Left kidney (tissue), 1 donor: ENCODE measurements at regions not wholly inside any gene's neighbourhood (a gene's known extent, or its start where the extent isn't known, plus 50 kb on each side); places are given as distances from the start of the nearest gene placed in this dataset.
"Not testable (repeated sequence)": the region's sequence is repeated elsewhere in the genome, so short reads cannot be mapped to it uniquely, and the experiment has no call there.

Experiments
- DNase-seq: peaks from one replicate; pipeline ENCODE4 v3.0.0-alpha.2; 2013

DNA sequence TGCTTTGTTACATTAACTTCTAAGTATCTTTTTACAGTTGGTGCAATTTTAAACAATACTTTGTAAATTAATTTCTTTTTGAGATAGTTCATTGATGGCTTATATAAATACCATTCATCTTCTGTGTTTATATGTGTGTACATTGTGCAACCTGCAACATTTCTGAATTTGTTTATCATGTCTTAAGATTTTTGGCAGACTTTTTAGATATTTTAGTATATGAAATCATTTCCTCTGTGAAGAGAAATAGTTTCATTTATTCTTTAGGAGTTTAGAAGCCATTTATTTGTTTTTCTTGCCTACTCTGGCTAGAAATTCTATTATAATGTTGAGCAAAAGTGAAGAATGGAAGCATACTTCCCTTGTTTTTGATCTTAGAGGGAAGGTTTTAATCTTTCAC, 337.8 kb upstream of the DSEL start:
- DNase-seq, result no peak

DNA sequence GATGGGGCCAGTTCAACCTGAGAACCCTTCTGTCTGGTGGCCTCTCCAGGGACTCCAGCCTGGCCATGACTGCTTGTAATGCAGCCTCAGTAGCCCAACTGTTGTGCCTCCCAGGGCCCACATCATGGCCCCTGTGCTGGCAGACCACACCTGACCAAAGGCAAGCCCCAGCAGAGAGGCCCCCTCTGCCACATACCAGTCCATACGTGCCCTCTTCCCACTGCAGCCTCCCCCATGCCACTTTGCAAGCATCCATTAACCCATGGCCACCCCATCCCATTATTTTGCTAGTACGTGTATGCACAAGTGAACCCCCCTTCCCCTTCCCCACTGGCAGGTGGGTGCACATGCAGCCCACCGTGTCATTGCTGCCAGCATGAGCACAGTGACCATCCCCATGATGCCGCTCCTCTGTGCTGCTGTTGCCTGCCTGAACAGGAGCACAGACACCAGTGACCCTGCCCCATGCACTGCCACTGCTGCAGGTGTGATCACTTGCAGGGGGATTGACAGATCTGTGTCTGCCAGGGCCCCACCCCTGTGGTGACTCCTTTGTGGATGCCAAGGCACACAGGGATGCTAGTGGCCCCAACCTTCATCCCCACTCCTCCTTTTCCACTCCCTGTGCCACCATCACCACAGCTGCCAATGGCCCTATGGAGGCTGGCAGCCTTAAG, 330.0 kb upstream of the DSEL start:
- no peak for DNase-seq

DNA sequence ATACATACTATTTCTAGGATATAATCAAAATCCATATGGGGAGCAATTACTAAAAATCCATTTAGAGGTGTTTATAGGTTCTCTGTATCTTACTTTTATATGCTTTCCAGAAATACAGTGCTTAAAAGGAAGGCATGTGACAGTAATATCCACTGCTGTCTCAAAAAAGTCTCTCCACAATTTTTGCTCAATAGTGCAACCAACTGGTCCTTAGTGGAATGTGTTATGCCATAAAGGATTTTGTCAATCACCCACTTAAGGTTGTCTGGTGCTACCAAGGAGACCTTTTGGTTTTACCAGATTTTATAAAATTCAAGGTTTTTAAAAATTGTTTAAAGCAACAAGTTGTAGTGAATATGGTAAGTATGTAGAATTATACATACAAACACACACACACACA, 328.5 kb upstream of the DSEL start:
- no peak for DNase-seq

DNA sequence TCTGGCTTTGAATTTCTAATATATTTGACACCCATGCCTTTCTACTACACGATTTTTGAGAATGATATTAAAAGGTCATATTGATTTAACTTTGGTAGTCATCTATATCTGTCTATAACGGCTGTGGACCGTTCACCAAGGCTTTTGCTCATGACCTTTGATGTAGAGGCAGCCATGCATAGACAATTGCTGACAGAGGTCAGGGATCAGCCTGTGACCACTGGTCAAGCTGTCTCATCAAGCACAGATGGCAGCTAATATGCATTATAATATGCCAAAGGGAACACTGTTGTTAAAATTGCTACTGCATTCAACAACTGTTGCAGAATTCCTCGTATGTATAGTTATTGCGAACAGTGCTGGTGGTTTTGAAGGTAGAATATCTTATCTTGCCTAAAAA, 323.9 kb upstream of the DSEL start:
- DNase-seq, result no peak

DNA sequence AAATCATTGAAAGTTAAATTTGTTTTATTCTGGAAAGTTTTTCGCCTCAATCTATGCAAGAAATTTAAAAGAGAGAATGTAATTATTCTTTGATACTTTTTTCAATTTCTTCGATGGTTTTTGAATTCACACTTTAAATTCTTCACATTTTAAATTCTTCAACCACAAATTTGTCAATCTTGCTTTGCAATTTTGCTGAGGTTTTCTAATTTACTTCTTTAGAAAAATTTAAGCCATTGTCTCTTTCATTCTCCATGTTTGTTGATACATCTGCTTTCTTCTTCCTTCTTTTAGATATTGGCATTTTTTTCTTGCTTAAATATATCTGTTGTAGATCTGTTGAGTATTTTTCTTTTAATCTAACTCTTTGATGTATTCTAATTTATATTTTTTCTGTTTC, 301.9 kb upstream of the DSEL start:
- DNase-seq, result no peak

DNA sequence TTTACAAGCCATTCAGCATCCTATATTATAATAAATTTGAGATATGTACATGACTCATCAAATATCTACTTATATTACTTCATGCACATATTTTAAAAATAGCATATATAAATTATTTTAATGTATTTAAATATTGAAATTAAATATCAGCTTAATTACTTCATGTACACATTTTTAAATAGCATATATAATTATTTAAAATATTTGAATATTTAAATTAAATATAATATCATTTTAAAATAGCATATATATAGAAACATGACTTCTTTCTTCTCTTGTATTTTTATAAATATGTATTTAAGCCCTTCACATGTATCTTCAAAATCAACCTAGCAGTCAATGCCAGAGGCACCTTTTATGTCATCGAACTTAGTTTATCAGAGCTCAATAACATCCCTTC, 298.8 kb upstream of the DSEL start:
- DNase-seq, result no peak

DNA sequence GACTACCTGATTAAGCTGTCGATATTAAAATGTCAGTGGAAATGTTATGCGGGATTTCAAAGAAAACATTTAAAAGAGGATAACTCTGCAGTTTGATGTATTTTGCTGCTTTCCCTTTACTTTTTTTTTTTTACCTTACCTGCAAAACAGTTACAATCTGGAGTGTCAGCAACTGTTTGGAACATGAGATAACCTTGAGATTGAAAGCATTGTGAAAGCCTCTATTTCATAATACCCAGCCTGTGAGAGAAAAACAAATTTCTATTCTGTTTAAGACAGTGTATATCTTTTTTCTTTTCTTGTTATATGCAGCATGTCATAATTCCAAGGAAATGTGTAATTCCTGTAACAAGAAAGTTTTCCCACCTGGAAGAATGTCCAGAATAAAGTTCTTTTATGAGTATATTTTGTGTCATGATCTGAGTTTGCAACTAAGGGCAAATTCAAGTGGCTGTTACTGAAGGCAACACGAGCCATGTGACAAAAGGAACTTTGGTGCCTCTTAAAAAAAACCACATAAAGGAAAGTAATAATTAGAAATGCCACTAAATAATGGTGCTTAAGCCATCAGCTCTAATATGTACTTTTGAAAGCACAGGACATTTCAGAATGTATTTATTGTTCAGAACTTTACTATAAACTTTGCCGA, 297.0 kb upstream of the DSEL start:
- no peak for DNase-seq

DNA sequence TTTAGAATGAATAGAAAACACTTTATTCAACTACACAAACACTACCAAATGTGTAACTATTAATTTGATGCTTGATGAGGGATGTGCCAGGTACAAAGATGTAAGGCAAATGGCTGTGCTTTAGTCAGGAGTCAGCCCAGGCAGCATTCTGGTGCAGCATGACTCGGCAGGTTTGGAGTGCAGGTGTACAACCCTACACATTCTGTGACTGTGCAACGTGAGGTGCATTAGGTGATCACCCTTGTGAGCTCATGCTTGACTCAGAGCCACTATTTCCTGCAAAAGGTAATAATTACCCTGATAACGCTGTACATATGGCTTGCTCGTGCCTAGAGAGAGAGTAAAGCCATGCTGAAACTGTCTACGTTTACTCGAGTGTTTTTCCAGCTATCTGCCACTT, 288.7 kb upstream of the DSEL start:
- DNase-seq, result no peak

DNA sequence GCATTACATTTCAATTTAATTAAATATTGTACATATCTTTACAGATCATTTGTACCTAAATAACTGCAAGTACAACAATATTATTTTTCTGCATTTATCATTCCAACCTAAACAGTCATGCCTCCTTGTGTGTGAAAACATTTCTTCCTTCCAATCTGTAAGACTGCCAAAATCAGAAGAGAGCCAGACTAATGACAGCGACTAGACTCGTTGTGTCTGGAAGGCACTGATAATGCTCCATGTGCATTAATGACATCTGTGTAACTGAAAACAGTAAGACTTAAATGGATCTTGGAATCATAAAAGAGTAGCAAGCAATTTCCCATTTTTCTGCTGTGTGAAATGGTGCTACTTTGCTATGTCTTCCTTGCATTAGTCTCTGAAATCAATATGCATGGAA, 278.0 kb upstream of the DSEL start:
- no peak for DNase-seq

DNA sequence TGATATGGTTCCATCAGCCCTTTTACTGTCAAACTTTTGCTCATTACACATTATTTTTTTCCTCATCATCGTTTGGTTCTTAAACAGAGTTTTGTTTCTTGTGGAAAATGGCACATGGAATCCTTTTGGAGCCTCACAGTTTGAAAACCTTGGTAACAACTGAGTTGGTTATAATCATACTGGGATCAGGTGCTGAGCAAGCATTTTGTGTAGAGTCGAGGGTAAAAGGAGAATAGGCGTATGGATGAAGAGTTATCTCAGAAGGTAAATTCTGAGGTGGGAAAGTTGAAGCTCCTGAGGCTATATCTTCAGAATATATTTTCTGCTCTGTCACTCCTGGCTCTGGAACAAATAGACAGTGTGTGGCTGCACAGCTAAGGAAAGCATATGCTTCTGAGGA, 274.0 kb upstream of the DSEL start:
- DNase-seq, result no peak

DNA sequence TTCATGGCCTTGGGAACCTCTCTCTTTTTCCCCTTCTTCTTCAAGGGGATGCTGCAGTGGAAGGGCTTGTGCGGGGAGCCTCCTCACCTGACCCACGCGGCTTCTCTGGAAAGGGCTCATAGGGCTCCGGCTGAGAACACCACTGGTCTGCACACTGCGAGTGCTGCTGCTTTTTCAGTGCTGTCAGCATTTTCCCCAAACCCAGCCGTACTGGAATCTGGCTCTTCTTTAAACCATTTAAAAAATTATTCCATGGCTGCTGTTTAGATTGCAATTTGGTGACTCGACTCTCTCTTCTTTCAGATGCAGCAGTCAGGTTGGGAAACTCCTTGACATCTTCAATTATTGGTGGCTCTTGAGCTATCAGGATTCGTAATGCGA, 272.6 kb upstream of the DSEL start:
- no peak for DNase-seq

DNA sequence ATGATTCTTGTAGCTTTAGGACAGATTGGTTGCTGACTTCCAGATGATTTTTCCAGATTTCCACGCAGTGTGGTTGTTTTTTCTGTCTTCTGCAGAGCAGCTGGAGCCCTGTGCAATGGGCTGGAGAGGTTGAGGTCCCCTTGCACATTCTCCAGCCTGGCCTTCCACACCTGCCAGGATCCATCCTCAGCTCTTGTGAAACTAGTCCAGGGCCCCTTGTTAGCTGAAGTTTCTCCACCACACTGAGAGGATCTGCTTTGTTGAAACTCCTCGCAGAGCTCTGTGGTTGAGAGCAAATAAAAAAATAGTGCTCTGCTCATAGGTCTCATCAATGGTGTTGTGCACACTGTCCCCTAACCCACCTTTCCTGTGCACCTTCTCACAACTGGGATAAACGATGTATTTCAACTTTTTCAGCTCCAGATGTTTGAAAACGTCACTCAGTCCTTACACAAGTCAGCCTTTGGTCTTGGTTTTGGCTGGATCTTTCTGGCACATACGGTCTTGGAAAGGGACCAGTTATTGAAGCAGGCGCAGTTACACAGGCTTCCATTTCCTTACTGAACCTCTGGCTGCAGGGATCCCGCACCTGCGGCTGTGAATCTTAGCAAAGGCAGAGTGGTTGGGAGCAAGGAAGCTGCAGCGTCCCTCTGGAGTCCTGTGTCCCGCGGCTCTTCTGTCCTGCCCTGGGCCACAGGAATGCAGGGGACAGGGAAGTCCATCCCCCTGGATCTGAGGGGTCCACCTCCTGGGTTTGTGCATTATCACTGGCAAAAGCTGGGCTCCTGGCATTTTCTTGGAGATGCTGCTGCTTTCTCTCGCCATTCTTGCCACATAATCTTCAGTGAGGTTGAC, 272.0 kb upstream of the DSEL start:
- DNase-seq, result no peak

DNA sequence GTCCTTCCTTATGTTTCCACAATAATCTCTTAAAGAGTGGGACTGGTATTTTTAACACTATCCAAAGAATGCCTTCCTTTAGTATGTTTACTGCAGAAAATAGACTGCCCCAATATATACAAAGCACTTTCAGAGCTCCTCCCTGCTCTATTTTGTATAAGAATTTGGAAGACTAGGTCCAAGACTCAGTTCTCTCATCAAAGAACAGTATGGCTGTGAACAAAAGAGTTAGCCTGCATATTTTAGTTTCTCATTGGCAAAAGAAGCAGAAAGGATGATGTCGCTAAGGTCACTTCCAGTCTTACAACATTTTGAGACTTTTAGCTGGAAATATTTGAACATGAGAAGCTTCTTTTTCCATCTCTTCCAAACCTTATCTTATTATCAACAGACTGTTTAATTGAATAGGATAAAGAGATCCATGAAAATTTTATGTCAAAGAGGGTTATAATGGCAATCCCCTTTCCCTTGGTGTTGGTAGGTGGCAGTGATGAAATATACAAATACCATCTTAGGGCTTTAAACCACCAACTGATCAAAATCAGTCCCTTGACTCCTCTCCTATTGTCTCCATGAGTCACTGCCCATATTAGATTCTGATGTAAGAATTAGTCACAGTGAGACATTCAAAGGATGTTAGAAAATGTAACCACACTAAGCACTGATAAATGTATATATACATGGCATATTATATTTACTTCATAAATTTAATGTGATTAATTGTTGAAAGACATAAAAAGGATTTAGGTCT, 266.9 kb upstream of the DSEL start:
- no peak for DNase-seq

DNA sequence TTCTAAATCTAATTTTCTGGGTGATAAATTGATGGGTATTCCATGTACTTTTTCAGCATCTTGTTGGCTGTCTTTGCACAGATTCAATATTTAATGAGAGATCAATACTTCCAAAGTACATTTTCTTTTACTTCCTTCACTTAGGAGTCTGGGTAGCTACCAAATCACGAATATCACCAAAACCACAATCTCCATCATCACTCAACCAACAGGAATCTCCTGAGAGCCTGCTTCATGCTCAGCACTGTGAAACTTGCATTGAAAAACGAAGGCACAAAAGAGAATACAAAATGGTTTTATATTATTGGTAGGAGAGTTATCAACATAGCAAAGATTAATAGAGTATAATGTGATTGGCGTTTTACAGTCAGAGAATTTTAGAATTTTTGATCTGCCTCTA, 261.5 kb upstream of the DSEL start:
- DNase-seq, result no peak

DNA sequence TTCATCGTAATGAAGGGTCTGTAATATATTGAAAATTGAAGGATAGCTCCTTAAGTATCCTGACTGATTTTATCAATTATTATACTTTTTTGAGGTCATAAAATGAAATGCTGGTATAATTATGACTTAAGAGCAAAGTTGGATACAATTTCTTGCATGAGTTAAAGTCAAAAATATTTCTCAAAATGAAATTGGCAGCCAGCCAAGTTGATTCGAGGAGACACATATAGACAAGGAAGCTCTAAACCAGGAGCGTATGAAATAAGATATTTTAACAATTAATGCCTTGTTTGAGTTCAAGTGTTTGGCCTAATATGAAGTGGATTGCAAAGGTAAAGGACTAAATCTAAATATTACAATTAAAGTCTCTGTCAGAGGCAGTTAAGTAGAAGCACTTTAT, 260.4 kb upstream of the DSEL start:
- DNase-seq, result no peak

DNA sequence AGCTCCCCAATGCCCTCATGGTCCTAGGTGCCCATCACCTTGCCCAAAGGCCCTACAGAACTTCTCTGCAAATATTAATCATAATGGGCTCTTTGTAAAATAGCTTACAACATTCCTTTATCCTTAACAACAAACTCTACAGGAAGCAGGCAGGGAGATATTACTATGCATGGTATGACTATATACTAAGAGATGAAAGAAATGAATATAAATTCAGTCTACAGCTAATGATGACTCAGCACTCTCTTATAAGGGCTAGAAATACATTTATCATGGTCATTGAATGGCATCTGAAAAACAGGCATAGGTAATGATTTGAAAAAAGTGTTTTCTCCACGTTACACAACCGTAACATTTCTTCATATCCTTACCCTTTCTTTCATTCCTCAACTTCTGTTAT, 254.8 kb upstream of the DSEL start:
- DNase-seq, result no peak

DNA sequence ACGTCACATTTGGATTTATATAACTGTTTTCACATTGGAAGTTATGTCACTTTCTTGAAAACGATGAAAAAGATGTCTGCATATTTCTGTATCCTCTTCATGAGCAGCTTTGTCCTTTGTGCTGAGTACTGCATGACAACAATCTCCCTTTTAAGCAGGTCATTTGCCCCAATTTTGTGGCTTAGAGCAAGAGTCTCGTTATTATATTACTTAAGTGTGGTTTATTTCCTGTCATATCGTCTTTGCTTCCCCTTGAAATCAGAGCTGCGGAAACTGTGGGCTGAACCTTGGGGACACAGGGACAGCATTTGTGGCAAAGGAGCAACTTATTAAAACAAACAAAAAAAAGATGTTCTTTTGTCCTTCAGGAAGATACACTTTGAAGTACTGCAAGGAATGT, 254.0 kb upstream of the DSEL start:
- no peak for DNase-seq

DNA sequence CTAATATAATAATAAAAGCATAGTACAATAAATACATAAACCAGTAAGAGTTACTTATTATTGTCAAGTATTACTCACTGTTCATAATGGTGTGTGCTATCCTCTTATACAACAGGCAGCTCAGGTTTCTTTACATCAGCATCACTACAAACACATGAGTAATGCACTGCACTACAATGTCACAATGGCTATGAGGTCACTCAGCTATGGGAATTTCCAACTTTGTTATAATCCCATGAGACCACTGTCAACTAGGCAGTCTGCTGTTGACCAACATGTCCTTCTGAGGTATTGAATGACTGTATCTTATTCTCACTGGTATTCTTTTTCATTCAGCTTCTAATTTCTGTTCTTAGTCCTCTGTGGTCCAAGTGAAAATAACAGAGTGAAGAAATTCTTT, 250.4 kb upstream of the DSEL start:
- DNase-seq, result no peak

DNA sequence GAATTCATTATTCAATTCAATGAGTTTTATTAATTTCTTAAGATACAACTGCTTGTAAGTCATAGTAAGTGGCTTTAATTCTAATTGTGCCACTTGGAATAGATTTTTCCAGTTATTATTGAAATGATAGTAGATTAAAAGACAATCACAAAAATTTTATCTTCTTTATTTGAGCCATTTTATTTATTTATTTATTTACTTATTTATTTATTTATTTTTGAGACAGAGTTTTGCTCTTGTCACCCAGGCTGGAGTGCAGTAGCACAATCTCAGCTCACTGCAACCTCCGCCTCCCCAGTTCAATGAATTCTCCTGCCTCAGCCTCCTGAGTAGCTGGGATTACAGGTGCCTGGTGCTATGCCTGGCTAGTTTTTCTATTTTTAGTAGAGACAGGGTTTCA, 235.7 kb upstream of the DSEL start:
- DNase-seq, result not testable (repeated sequence)

DNA sequence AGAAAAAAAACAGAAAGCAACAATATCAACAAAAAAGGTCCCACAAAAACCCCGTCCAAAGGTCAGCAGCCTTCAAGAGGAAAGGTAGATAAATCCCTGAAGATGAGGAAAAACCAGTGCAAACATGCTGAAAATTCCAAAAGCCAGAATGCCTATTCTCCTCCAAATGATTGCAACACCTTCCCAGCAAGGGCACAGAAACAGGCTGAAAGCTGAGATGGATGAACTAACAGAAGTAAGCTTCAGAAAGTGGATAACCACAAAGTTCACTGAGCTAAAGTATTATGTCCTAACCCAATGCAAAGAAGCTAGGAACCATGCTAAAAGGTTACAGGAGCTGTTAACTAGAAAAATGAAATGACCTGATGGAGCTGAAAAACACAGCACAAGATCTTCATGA, 226.4 kb upstream of the DSEL start:
- no peak for DNase-seq

DNA sequence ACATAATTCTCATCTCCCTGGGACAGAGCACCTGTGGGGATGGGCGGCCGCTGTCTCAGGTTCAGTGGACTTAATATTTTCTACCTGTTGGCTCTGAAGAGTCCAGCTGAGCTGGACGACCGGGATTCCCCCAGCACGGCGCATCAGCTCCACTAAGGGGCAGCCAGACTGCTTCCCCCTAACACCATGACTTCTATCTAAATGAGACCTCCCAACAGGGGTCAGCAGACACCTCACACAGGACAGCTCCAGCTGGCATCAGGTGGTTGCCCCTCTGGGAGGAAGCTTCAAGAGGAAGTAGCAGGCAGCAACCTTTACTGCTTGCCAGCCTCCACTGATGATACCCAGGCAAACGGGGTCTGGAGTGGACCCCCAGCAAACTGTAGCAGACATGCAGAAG, 226.0 kb upstream of the DSEL start:
- no peak for DNase-seq

DNA sequence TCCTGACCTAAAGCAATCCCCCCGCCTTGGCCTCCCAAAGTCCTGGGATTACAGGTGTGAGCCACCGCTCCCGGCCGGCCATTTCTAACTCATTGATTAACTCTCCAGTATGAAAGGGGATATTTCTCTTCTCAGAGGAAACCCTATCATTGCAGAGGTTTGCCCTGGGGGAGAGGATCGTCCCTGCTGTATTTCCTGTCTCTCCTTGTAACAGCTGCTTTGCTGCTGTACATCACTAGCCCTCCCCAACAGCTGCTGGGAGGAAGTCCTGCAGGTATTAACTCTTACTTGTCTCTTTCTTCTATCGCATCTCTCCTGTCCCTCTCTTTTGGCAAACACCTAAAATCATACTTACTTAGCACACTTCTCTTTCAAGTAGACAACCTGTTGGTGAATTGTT, 219.0 kb upstream of the DSEL start:
- no peak for DNase-seq

DNA sequence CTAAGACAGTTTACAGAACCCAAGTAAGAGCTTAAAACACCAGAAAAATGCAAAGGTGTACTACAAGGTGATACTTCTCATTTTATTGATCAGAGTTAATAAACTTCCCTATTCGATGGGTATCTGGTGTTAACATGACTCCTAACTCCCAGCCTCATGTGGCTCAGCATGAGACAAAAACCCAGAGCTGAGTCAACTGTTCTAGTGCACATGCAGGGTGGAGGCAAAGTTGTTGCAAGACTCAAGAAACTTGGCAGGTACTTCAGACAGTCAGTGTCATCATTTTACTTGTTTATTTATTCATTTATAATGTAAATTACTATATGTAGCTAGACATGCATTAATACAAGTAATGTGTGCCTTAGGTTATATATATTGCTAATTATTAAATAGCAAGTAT, 216.6 kb upstream of the DSEL start:
- DNase-seq, result no peak
